Activated CD8-positive, alpha-beta T cell treated with anti-CD3 and anti-CD28 coated beads for 36 hours (primary cell): ENCODE measurements at regions not wholly inside any gene's neighbourhood (a gene's known extent, or its start where the extent isn't known, plus 50 kb on each side); places are given as distances from the start of the nearest gene placed in this dataset.

Source experiments
- ATAC-seq: fragments of 200-7000 bp; cut with Tn5 transposase; one replicate; pipeline ENCODE4 v1.10.0; 2021; ENCODE audit warnings: mild to moderate bottlenecking, moderate library complexity
- CTCF ChIA-PET: fragments of 350-600 bp; sonication (Branson Sonifier 250); formaldehyde crosslinking; loops from one replicate; lab custom pipeline; 2021; ENCODE audit warnings: antibody characterized with exemption; lab: Charles Lee
- POLR2A ChIA-PET: fragments of 350-600 bp; sonication (Branson Sonifier 250); formaldehyde crosslinking; loops from one replicate; lab custom pipeline; 2021; ENCODE audit warnings: antibody characterized with exemption; lab: Charles Lee
- DNase-seq: peaks from one replicate; pipeline ENCODE4 v3.0.0-alpha.2; 2020
- H3K27ac Mint-ChIP-seq: one replicate; pipeline ENCODE4 v1.8.0; 2021; ENCODE audit warnings: mild to moderate bottlenecking, mixed read lengths
- H3K27me3 Mint-ChIP-seq: one replicate; pipeline ENCODE4 v1.8.0; 2021; ENCODE audit warnings: mixed read lengths
- H3K36me3 Mint-ChIP-seq: one replicate; pipeline ENCODE4 v1.8.0; 2021; ENCODE audit warnings: low read depth, mixed read lengths
- H3K4me1 Mint-ChIP-seq: one replicate; pipeline ENCODE4 v1.8.0; 2021; ENCODE audit warnings: low read depth, mixed read lengths
- H3K4me3 Mint-ChIP-seq: one replicate; pipeline ENCODE4 v1.8.0; 2021; ENCODE audit warnings: mild to moderate bottlenecking, moderate library complexity, mixed read lengths
- H3K9me3 Mint-ChIP-seq: one replicate; pipeline ENCODE4 v1.8.0; 2021; ENCODE audit warnings: mixed read lengths
- CTCF ChIP-seq: fragments of 200-600 bp; IDR thresholded peaks from one replicate; pipeline ENCODE4 v1.8.0; 2022; ENCODE audit warnings: antibody characterized with exemption, mild to moderate bottlenecking
- intact Hi-C: fragments of 100-400 bp; cut with micrococcal nuclease; formaldehyde crosslinking; loops from one replicate; pipeline ENCODE4 v1.10.0; 2022

- Mint-ChIP-seq H3K27ac (no peak overlapping the region), H3K9me3 (no peaks in the 10 kb centered on the region), H3K27me3 (no peaks in the 10 kb centered on the region), H3K4me3 (no peak overlapping the region), H3K4me1 (peaks cover 3% of the 10 kb centered on the region), H3K36me3 (no peaks in the 10 kb centered on the region)
- POLR2A ChIA-PET, result no interaction called here
- DNase-seq, result no peak
- intact Hi-C loops, result no loop called here
- no peak for ATAC-seq
- no peak for TF ChIP-seq CTCF
- CTCF ChIA-PET, result no interaction called here
Measured at GRCh38 chr14:49159081-49159480, 427.1 kb downstream of the RPS29 start.

- ATAC-seq (no peak), DNase-seq (no peak)
- Mint-ChIP-seq H3K36me3 (no peaks in the 10 kb centered on the region), H3K4me3 (no peak overlapping the region), H3K9me3 (no peaks in the 10 kb centered on the region), H3K27ac (no peak overlapping the region), H3K4me1 (no peaks in the 10 kb centered on the region), H3K27me3 (peaks cover 2% of the 10 kb centered on the region)
- ChIA-PET CTCF (no interaction called here), POLR2A (no interaction called here)
- no peak for TF ChIP-seq CTCF
- intact Hi-C loops, result no loop called here
Measured at GRCh38 chr14:49139593-49139992, 446.6 kb downstream of the RPS29 start.

DNA sequence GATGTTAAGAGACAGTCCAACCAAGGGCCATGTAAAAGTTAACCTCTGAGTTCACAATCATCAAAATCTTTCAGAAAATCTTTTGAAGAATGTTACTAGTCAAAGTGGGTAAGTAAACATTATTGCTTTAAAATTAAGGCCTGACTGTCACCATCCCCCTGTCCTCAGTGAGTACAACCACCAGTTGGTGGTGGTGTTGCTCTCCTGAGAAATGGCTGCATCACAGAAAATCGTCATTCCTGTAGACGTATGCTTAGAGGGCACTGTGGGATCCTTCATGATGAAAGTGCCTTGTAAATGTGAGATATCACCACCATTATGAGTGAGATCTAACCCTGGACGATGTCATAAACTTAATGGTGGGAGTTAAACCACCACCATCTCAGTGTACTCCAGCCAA is 451.2 kb downstream of the RPS29 start:
- intact Hi-C loops, result no loop called here
- DNase-seq (no peak), ATAC-seq (no peak)
- ChIA-PET CTCF (no interaction called here), POLR2A (no interaction called here)
- no peaks in the 10 kb centered on the region for H3K9me3 Mint-ChIP-seq
- no peaks in the 10 kb centered on the region for H3K27me3 Mint-ChIP-seq
- no peak overlapping the region for H3K27ac Mint-ChIP-seq
- H3K4me1 Mint-ChIP-seq, result no peaks in the 10 kb centered on the region
- TF ChIP-seq CTCF, result no peak
- no peaks in the 10 kb centered on the region for H3K36me3 Mint-ChIP-seq
- no peak overlapping the region for H3K4me3 Mint-ChIP-seq

- ATAC-seq, result no peak
- intact Hi-C loops, result no loop called here
- no peaks in the 10 kb centered on the region for H3K36me3 Mint-ChIP-seq
Measured at GRCh38 chr14:49121246-49121645, 464.9 kb downstream of the RPS29 start.

More at GRCh38 chr14:49121246-49121645, 464.9 kb downstream of the RPS29 start:
- Mint-ChIP-seq H3K27me3 (no peaks in the 10 kb centered on the region), H3K4me1 (no peaks in the 10 kb centered on the region), H3K27ac (no peak overlapping the region), H3K9me3 (peaks cover 4% of the 10 kb centered on the region), H3K4me3 (no peak overlapping the region)
- CTCF ChIA-PET, result no interaction called here
- no peak for DNase-seq
- POLR2A ChIA-PET, result no interaction called here
- TF ChIP-seq CTCF, result no peak
